ENCODE measurements at regions not wholly inside any gene's neighbourhood (a gene's known extent, or its start where the extent isn't known, plus 50 kb on each side); places are given as distances from the start of the nearest gene placed in this dataset.

DNA sequence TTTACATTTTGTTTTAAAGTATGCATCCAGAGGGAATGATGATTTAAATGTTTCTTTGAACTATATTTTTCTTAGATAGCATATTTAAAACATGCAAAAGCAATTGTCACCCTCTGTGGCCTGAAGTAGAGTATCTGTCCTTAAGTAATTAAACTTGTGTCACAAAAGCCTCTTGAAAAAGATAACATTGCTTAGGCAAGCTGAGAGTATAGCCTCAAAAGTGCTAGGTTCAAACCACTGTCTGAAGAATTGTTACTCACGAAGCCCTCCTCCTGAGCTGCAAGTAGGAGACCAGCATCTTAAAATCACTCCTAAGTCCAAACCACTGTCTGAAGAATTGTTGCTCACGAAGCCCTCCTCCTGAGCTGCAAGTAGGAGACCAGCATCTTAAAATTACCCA lies 378.0 kb upstream of the PRR16 start:
- Histone ChIP-seq H3K36me3 (replicated peaks in 1 of 2) (no peaks in the 10 kb centered on the region), H3K27me3 (no peaks in the 10 kb centered on the region), H3K4me1 (replicated peaks in 1 of 2) (no peaks in the 10 kb centered on the region), H3K9me3 (replicated peaks in 1 of 3) (no peaks in the 10 kb centered on the region), H3K27ac (no peak overlapping the region), H3K4me3 (no peak overlapping the region)
- 46 to 76% (median 71%) methylated on average over 2 of the region's 2 CpGs for WGBS, 4 donors
- no peak for DNase-seq
- intact Hi-C loops (cut with DNase I), result no loop called here
- TF ChIP-seq POLR2A (IDR thresholded peaks at IDR 0.05), result no peak
- TF ChIP-seq, protein P1, sequence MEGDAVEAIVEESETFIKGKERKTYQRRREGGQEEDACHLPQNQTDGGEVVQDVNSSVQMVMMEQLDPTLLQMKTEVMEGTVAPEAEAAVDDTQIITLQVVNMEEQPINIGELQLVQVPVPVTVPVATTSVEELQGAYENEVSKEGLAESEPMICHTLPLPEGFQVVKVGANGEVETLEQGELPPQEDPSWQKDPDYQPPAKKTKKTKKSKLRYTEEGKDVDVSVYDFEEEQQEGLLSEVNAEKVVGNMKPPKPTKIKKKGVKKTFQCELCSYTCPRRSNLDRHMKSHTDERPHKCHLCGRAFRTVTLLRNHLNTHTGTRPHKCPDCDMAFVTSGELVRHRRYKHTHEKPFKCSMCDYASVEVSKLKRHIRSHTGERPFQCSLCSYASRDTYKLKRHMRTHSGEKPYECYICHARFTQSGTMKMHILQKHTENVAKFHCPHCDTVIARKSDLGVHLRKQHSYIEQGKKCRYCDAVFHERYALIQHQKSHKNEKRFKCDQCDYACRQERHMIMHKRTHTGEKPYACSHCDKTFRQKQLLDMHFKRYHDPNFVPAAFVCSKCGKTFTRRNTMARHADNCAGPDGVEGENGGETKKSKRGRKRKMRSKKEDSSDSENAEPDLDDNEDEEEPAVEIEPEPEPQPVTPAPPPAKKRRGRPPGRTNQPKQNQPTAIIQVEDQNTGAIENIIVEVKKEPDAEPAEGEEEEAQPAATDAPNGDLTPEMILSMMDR (IDR thresholded peaks at IDR 0.05), result no peak

DNA sequence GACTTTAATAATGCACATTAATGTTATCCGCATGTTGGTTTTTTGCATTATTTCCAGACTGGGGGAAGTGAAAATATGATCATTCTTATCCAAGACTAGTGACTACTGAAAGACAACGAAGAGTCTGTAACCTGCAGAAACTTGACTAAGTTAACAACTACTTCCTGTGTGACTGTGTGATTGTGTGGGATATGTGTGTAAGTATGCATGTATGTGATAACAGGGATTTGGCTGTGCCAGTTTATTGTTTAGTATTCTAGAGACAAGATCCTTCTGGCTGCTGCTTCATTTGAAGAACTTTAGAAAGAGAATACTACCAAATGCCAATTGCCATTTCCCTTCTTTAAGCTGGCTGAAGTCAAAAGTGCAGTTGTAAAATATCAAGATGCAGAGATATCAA lies 375.7 kb upstream of the PRR16 start:
- 75 to 80% (median 78%) methylated on average over 2 of the region's 2 CpGs for WGBS, 4 donors

DNA sequence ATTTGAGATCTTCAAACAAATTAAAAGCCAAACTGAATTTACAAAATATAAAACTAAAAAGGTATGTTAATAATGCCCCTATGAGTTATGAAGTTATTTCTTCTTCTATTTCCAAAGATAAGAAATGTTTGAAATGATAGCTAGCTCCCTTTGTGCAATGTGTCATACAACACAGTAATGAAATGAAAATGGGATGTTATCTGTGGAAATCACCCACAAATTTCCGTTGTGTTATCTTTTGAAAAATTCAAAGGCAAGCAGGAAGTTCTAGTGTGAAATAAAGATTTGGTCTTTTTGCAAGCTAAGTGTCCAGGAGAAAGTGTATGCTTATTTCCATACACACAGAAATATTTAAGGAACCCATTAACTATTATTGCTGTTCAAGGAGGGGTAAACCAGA lies 375.3 kb upstream of the PRR16 start:
- TF ChIP-seq, protein P1 (IDR thresholded peaks at IDR 0.05), result no peak
- no peak for TF ChIP-seq POLR2A (IDR thresholded peaks at IDR 0.05)
- H3K27me3 ChIP-seq, result no peaks in the 10 kb centered on the region
- H3K9me3 ChIP-seq (replicated peaks in 1 of 3), result no peaks in the 10 kb centered on the region
- 19 to 38% (median 30%) methylated on average over 1 of the region's 1 CpG for WGBS, 4 donors
- no peaks in the 10 kb centered on the region for H3K4me1 ChIP-seq (replicated peaks in 1 of 2)
- no peaks in the 10 kb centered on the region for H3K36me3 ChIP-seq (replicated peaks in 1 of 2)
- no peak overlapping the region for H3K27ac ChIP-seq
- intact Hi-C loops (cut with DNase I), result no loop called here
- H3K4me3 ChIP-seq, result no peak overlapping the region
- DNase-seq, result no peak

More for the DNA sequence above, 375.7 kb upstream of the PRR16 start:
- H3K36me3 ChIP-seq (replicated peaks in 1 of 2), result no peaks in the 10 kb centered on the region
- H3K4me3 ChIP-seq, result no peak overlapping the region
- TF ChIP-seq POLR2A (IDR thresholded peaks at IDR 0.05), result no peak
- TF ChIP-seq, protein P1 (IDR thresholded peaks at IDR 0.05), result no peak
- DNase-seq, result no peak
- intact Hi-C loops (cut with DNase I), result no loop called here
- no peak overlapping the region for H3K27ac ChIP-seq
- no peaks in the 10 kb centered on the region for H3K27me3 ChIP-seq
- no peaks in the 10 kb centered on the region for H3K4me1 ChIP-seq (replicated peaks in 1 of 2)
- H3K9me3 ChIP-seq (replicated peaks in 1 of 3), result no peaks in the 10 kb centered on the region

DNA sequence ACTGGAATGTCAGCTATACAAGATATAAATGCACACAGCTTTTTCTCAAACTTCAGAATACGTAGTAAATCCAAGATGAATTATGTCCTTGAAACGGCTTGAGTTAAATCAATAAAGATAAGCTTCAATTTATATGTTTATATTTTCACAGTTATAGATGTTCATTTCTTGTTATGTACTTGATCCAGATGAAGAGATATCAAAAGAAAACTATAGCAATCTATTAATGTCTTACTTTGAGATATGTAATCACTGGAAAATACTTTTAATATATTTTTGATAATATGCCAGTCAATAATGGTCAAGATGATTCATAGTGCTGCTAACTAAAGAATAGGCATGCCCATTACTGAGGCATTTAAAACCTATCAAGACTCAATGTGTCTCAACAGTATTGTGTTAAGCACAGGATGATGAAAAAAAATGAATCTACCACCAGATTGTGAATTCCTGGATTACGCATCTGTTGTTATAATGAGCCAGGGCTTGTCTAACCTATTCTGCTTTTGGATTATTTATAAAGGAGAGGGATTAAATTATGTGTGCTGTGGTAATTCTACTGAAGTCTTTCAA lies 372.6 kb upstream of the PRR16 start:
- Histone ChIP-seq H3K27ac (no peak overlapping the region), H3K9me3 (replicated peaks in 1 of 3) (no peaks in the 10 kb centered on the region), H3K4me1 (replicated peaks in 1 of 2) (no peaks in the 10 kb centered on the region), H3K27me3 (no peaks in the 10 kb centered on the region), H3K36me3 (replicated peaks in 1 of 2) (no peaks in the 10 kb centered on the region), H3K4me3 (no peak overlapping the region)
- no peak for TF ChIP-seq POLR2A (IDR thresholded peaks at IDR 0.05)
- TF ChIP-seq, protein P1 (IDR thresholded peaks at IDR 0.05), result no peak
- no peak for DNase-seq
- intact Hi-C loops (cut with DNase I), result no loop called here
- WGBS, 4 donors, result 53 to 65% (median 58%) methylated on average over 3 of the region's 3 CpGs
